BJ (cell line): ENCODE measurements at regions not wholly inside any gene's neighbourhood (a gene's known extent, or its start where the extent isn't known, plus 50 kb on each side); places are given as distances from the start of the nearest gene placed in this dataset.
A peak's percentile ranks its signal among the peaks of the same experiment; 100 is the strongest.
"Not testable (repeated sequence)": the region's sequence is repeated elsewhere in the genome, so short reads cannot be mapped to it uniquely, and the experiment has no call there.

Experiments
- CTCF ChIA-PET: fragments of 350-600 bp; formaldehyde crosslinking; extraction: SDS; loops from one replicate; lab custom pipeline; 2021; ENCODE audit warnings: antibody characterized with exemption, inconsistent platforms; lab: Yijun Ruan, JAX
- POLR2A ChIA-PET: fragments of 300-600 bp; sonication (Branson Sonifier 250); formaldehyde crosslinking; extraction: SDS; loops from one replicate; lab custom pipeline; 2021; ENCODE audit warnings: antibody characterized with exemption; lab: Charles Lee
- DNase-seq: peaks from one replicate; pipeline ENCODE4 v3.0.0-alpha.2; 2011; ENCODE audit warnings: low read depth
- H3K27me3 ChIP-seq: 2 replicates; pipeline ENCODE4 v1.6.0; 2011; ENCODE audit warnings: low read length; ENCODE audit not compliant: control insufficient read depth, insufficient read depth
- H3K36me3 ChIP-seq: 2 replicates; pipeline ENCODE4 v1.5.1; 2011; ENCODE audit warnings: low read length; ENCODE audit not compliant: control insufficient read depth, insufficient read depth
- H3K4me3 ChIP-seq: 2 replicates; pipeline ENCODE4 v1.5.1; 2011; ENCODE audit warnings: low read depth, mild to moderate bottlenecking, control low read depth, low read length
- TF ChIP-seq, protein P1 (sequence below): IDR thresholded peaks from 2 replicates; pipeline ENCODE4 v1.5.1; 2011; ENCODE audit warnings: low read depth, mild to moderate bottlenecking, control low read depth, inconsistent platforms, low read length, moderate library complexity; ENCODE audit not compliant: insufficient read depth

DNA sequence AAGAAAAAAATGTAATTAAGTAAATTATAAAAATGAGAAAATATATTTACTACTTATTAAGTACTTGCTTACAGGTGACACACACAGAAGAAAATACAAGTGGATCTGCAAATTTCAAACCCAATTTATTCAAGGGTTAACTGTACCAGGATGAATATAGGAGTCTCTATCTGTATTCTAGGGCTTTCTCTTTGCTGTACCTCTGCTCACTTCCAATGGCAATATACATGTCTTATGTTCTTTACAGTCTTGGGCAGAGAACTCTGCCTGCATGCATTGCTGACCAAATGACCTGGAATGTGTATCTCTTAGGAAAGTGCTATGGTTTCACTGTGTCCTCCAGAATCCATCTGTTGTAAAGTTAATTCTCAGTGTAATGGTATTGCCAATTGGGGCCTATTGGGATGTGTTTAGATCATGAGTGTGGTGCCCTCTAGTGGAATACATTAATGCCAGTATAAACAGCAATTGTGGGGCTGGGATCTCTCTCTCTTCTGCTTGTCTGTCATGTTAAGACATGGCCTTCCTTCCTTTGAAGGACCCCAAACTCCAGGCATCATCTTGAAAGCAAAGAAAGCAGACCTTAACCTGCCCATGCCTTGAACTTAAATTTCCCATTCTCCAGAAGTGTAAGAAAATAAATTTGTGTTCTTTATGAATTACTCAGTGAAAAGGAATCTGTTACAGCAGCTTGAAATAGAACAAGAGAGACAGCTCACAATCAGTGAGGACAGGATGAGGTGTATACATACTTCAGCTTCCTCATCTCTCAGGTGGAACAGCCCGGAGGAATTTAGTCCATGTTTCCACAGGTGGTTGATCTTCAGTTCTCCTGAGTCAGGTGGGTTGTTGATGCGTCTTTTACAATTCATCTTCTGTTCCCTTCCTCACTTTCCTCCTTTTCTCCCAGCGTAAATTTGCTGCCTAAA, 356.9 kb downstream of the RPIA start:
- CTCF ChIA-PET, H3K4me3 ChIP-seq, POLR2A ChIA-PET, H3K36me3 ChIP-seq, H3K27me3 ChIP-seq, DNase-seq: not testable (repeated sequence)
- TF ChIP-seq, protein P1, sequence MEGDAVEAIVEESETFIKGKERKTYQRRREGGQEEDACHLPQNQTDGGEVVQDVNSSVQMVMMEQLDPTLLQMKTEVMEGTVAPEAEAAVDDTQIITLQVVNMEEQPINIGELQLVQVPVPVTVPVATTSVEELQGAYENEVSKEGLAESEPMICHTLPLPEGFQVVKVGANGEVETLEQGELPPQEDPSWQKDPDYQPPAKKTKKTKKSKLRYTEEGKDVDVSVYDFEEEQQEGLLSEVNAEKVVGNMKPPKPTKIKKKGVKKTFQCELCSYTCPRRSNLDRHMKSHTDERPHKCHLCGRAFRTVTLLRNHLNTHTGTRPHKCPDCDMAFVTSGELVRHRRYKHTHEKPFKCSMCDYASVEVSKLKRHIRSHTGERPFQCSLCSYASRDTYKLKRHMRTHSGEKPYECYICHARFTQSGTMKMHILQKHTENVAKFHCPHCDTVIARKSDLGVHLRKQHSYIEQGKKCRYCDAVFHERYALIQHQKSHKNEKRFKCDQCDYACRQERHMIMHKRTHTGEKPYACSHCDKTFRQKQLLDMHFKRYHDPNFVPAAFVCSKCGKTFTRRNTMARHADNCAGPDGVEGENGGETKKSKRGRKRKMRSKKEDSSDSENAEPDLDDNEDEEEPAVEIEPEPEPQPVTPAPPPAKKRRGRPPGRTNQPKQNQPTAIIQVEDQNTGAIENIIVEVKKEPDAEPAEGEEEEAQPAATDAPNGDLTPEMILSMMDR: peak; percentile 43; the same call in 1 of the 2 replicates

- CTCF ChIA-PET, POLR2A ChIA-PET, H3K36me3 ChIP-seq, H3K27me3 ChIP-seq, H3K4me3 ChIP-seq, DNase-seq: not testable (repeated sequence)
Observed at GRCh38 chr2:89058616-89059015, 367.1 kb downstream of the RPIA start.

- H3K36me3 ChIP-seq, CTCF ChIA-PET, POLR2A ChIA-PET, H3K4me3 ChIP-seq, H3K27me3 ChIP-seq, DNase-seq: not testable (repeated sequence)
Observed at GRCh38 chr2:89061174-89061573, 369.7 kb downstream of the RPIA start.

GRCh38 chr2:89076771-89077170, 385.3 kb downstream of the RPIA start:
- H3K27me3 ChIP-seq, CTCF ChIA-PET, H3K4me3 ChIP-seq, DNase-seq, H3K36me3 ChIP-seq, POLR2A ChIA-PET: not testable (repeated sequence)

GRCh38 chr2:89092911-89093310, 401.4 kb downstream of the RPIA start:
- H3K4me3 ChIP-seq, H3K36me3 ChIP-seq, H3K27me3 ChIP-seq, POLR2A ChIA-PET, DNase-seq, CTCF ChIA-PET: not testable (repeated sequence)

DNA sequence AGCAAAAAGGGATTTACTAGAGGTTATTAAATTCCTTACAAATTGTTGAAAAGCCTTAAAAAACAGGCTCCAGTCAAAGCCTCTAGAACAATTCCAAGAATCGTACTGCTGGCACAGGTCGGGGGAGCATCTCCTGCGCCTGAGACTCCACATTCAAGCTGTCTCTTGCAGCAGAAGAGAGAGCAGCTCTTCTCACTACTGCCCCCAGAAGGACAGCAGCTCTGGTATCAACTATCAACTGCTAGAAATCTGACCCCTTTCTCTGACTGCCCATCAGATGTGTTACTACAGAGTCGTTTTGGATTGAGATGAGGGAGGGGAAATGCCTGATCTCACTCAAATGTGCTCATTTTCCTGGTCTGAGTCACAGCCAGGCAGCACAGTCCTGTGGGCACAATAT, 403.6 kb downstream of the RPIA start:
- H3K4me3 ChIP-seq, CTCF ChIA-PET, POLR2A ChIA-PET, H3K36me3 ChIP-seq, H3K27me3 ChIP-seq, DNase-seq: not testable (repeated sequence)

DNA sequence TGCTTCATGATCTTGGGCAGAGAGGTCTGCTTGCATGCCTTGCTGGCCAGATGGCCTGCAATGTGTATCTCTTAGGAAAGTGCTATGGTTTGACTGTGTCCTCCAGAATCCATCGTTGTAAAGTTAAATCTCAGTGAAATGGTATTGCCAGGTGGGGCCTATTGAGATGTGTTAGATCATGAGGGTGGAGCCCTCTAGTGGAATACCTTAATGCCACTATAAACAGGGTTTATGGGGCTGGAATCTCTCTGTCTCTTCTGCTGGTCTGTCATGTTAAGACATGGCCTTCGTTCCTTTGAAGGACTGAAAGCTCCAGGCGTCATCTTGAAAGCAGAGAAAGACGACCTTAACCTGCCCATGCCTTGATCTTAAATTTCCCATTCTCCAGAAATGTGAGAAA, 411.1 kb downstream of the RPIA start:
- H3K27me3 ChIP-seq, POLR2A ChIA-PET, H3K36me3 ChIP-seq, H3K4me3 ChIP-seq, CTCF ChIA-PET, DNase-seq: not testable (repeated sequence)

GRCh38 chr2:89106369-89107019, 415.0 kb downstream of the RPIA start:
- H3K36me3 ChIP-seq, H3K4me3 ChIP-seq, POLR2A ChIA-PET, H3K27me3 ChIP-seq, CTCF ChIA-PET, DNase-seq: not testable (repeated sequence)
